ENCODE measurements at regions not wholly inside any gene's neighbourhood (a gene's known extent, or its start where the extent isn't known, plus 50 kb on each side); places are given as distances from the start of the nearest gene placed in this dataset.

DNA sequence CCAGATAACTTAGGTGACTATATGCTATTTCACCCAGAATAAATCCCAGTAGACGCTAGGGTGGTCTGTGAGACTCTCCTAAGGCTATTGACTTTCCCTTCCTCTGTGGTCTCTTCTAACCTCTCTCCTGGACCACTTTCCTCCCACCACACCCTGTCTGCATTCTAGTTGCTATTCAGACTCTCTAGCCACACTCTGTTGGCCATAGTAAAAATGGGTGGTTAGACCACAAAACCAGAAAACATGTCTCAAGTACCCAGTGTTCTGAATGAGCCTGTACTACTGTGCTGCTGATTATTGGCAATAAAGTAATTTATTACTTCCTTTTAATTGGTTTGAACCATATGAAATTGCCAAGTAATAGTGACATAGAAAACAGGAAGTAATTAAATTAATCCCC is 240.8 kb downstream of the KIF20B start:
- no peak overlapping the region for H3K4me3 ChIP-seq (ENCODE audit: low read depth, low read length)

DNA sequence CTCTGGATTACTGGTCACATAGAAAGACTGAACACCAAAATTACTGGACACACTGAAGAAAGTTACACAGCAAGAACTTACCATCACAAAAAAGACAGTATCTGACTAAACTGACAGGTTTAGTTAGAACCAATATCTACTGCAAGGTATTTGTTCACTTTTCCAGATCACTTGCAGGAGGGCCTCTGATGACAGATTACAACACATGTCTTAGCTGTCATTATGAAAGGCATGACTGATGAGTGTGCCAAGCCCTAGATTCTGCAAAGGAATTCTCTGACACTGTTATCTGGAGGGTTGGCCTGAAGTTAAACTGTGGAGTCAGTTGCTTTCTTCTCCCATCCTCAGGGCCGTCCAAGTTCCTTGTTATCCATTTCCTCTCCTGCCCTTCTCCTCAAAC is 242.7 kb downstream of the KIF20B start:
- TF ChIP-seq, protein P1, sequence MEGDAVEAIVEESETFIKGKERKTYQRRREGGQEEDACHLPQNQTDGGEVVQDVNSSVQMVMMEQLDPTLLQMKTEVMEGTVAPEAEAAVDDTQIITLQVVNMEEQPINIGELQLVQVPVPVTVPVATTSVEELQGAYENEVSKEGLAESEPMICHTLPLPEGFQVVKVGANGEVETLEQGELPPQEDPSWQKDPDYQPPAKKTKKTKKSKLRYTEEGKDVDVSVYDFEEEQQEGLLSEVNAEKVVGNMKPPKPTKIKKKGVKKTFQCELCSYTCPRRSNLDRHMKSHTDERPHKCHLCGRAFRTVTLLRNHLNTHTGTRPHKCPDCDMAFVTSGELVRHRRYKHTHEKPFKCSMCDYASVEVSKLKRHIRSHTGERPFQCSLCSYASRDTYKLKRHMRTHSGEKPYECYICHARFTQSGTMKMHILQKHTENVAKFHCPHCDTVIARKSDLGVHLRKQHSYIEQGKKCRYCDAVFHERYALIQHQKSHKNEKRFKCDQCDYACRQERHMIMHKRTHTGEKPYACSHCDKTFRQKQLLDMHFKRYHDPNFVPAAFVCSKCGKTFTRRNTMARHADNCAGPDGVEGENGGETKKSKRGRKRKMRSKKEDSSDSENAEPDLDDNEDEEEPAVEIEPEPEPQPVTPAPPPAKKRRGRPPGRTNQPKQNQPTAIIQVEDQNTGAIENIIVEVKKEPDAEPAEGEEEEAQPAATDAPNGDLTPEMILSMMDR (IDR thresholded peaks at IDR 0.05; ENCODE audit: borderline replicate concordance, insufficient read depth, low read depth, low read length), result no peak
- H3K4me3 ChIP-seq (ENCODE audit: low read depth, low read length), result no peak overlapping the region

More for the DNA sequence above, 240.8 kb downstream of the KIF20B start:
- TF ChIP-seq, protein P1 (IDR thresholded peaks at IDR 0.05; ENCODE audit: borderline replicate concordance, insufficient read depth, low read depth, low read length), result no peak

DNA sequence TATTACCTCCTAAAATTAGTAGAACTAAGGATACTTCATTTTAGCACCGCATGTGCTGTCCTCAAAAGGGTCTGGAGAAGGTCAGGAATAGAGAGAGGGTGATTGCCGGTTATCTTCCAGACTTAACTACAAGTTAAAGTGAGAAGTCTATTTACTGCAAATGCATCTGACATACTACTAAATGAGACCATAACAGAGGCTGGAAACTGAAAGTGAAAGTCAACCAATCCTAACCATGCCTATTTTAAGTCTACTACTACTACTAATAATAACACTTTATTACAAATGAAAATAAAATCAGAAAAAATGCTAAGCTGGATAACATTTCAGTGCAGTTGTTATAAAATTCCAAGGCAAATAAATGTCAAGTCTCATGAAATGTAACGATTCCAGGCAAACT is 244.7 kb downstream of the KIF20B start:
- H3K4me3 ChIP-seq (ENCODE audit: low read depth, low read length), result no peak overlapping the region
- TF ChIP-seq, protein P1 (IDR thresholded peaks at IDR 0.05; ENCODE audit: borderline replicate concordance, insufficient read depth, low read depth, low read length), result no peak

DNA sequence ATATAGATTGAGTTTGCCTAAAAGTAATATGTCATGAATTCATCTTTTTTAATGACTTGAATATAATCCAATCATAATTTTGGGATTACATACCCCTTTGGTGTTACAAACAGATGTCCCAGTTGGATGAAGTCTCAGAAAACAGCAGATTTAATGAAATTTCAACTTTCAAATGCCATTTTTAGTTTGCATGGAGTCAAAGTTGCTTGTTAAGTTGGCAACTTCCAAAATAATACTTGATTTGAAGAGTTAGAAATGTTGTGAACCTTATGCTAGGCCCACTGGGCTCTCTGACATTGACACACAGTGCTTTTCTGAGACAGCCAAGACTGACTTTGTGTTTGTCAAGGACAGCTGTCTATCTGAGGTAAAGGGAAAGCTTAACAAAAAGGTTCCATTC is 248.1 kb downstream of the KIF20B start:
- TF ChIP-seq, protein P1 (IDR thresholded peaks at IDR 0.05; ENCODE audit: borderline replicate concordance, insufficient read depth, low read depth, low read length), result no peak
- H3K4me3 ChIP-seq (ENCODE audit: low read depth, low read length), result no peak overlapping the region

DNA sequence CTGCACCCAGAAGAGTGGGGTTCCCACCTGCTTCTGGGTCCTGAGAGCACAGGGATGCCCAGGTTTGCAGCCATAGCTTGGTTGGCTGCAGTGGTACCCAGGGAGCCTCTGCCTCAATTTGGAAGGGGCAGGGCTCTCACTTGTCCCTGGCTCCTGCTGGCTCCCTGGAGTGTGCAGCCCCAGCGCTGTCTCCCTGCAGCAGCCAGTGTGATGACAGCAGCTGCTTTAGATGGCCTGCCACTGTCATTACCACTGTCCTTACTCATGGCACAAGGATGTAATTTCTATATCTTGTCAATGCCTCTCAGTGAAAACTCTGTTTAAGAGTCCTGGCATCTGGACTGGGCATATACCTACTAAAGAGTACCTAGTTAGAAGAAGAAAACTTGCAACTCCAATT is 250.9 kb downstream of the KIF20B start:
- H3K4me3 ChIP-seq (ENCODE audit: low read depth, low read length), result no peak overlapping the region
- TF ChIP-seq, protein P1 (IDR thresholded peaks at IDR 0.05; ENCODE audit: borderline replicate concordance, insufficient read depth, low read depth, low read length), result no peak

DNA sequence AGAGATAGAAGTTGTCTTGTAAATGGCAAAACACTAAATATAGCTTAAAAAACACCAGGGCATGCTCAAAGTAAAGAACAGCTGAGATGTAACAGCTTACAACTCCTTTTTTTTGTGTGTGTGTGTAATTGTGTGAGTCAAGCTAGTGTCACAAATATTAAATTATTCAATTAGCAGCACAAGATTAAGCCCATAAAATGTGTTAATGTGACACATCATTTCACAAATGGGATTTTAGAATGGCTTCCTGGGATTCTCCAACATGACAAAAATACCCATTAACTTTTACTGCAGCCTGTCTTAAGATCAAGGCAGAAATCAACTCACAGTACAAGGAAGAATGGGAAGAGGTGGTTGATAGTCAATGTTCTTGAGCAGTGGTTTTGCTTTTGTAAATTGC is 251.4 kb downstream of the KIF20B start:
- H3K4me3 ChIP-seq (ENCODE audit: low read depth, low read length), result no peak overlapping the region
- TF ChIP-seq, protein P1 (IDR thresholded peaks at IDR 0.05; ENCODE audit: borderline replicate concordance, insufficient read depth, low read depth, low read length), result no peak

DNA sequence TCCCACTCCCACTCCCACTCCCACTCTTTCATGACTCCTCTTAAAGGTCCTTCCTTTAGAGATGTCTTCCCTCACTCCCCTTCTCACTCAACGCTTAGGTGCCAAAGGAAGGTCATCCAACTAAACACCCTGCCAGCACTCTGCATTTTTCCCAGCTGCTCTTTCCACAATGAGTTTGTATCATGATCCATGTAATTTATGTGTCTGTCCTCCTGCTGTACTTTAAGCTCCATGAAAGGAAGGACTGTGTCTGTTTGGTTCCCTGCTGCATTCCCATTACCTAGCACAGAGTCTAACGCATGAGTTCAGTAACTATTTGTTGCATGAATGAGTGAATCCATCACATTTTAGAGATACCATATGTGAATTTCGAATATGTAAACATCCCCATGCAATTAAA is 252.7 kb downstream of the KIF20B start:
- TF ChIP-seq, protein P1 (IDR thresholded peaks at IDR 0.05; ENCODE audit: borderline replicate concordance, insufficient read depth, low read depth, low read length), result no peak
- H3K4me3 ChIP-seq (ENCODE audit: low read depth, low read length), result no peak overlapping the region
